HTR-8/SVneo (cell line): ENCODE measurements at regions not wholly inside any gene's neighbourhood (a gene's known extent, or its start where the extent isn't known, plus 50 kb on each side); places are given as distances from the start of the nearest gene placed in this dataset.
"Not testable (repeated sequence)": the region's sequence is repeated elsewhere in the genome, so short reads cannot be mapped to it uniquely, and the experiment has no call there.

Source experiments
- DNase-seq: peaks from one replicate; pipeline ENCODE4 v3.0.0; 2011; ENCODE audit warnings: low spot score, mixed read lengths; ENCODE audit not compliant: insufficient read length
- FAIRE-seq: peaks from 2 replicates; lab custom pipeline; 2011; peaks lifted over from hg19 to GRCh38; lab: Jason Lieb, UNC

DNA sequence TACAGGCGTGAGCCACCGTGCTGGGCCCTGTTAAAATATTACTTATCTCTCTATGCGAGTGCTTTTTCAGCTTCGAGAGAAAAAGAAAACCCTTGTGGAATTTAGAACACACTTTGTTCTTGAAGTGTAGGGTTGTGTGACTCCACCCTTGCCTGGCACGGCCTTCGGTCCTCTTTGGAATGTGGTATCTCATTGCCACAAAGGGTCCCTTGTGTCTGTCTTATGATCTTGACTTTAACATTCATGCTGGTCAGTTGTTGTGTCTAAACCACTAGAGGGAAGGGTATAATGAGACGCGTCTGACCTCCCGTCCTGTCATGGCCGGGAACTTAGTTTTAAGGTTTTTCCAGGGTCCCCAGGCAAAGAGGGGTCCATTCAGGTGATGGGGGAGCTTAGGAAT is 246.4 kb downstream of the VAPA start:
- FAIRE-seq (no peak), DNase-seq (no peak)

DNA sequence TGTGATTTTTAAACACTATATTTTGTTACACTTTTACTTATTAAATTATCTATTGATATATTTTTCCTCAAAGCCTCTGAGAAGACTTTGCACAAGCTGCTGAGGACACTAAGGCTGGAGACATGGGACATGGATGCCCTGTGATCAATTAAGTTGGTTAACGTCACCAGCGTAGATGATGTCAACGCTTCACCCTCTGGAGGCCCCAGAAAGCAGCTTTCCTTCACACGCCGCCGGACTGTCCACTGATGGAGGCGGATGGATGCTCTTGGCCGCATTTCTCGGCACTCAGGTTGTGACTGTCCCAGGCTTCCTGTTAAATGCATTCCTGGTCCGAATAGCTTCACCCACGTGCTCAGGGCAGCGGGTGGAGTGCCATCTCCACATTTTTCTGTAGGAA is 247.5 kb downstream of the VAPA start:
- DNase-seq (no peak), FAIRE-seq (no peak)

DNA sequence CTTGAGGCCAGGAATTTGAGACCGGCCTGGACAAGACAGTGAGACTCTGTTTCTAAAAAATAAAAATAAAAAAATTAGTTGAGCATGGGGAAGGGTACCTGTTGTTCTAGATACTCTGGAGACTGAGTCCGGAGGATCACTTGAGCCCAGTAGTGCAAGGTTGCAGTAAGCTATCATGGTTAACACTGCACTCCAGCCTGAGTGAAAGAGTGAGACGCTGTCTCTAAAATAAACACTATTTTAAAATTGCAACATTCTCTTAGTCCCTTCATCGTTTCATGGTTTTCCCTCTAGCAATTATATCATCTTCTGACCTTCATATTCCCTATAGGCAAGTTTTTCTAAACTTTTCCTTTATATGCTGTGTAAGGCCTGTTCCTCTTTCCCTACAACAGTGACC is 248.5 kb downstream of the VAPA start:
- FAIRE-seq: no peak
- no peak for DNase-seq

DNA sequence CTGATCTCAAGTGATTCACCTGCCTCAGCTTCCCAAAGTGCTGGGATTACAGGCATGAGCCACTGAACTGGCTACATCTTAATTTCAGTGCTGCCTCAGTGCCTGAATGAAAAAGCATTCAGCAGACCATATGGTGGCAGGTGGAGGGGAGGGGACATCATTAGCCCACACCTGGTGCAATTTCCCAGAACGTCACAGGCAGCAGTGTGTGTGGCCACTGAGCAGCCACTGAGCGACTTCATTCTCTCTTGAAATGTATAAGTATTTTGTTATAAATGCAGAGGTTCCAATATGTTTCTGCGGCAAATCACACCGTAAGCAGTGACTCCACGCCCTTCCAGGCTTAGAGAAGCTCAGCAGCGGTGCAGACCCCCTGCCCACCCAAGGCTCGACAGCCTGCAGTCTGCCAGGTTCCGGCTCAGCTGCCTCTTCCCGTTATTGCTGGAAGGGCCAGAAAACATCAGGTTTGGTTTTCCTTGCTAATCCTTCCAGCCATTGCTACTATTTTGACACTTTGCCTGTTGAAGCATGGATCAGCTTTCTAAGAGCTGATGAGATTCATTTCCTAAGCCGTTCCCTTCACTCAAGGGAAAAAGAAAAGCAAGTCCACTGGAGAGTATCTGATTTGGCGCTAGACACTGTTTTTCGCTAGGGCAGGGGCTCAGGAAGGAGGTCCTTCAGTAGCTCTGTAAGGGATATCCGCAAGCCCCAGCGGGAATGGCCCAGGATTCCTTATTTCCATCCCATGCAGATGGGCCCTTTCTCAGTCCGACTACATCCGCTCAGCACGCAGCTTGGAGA is 250.7 kb downstream of the VAPA start:
- DNase-seq (no peak), FAIRE-seq (no peak)

DNA sequence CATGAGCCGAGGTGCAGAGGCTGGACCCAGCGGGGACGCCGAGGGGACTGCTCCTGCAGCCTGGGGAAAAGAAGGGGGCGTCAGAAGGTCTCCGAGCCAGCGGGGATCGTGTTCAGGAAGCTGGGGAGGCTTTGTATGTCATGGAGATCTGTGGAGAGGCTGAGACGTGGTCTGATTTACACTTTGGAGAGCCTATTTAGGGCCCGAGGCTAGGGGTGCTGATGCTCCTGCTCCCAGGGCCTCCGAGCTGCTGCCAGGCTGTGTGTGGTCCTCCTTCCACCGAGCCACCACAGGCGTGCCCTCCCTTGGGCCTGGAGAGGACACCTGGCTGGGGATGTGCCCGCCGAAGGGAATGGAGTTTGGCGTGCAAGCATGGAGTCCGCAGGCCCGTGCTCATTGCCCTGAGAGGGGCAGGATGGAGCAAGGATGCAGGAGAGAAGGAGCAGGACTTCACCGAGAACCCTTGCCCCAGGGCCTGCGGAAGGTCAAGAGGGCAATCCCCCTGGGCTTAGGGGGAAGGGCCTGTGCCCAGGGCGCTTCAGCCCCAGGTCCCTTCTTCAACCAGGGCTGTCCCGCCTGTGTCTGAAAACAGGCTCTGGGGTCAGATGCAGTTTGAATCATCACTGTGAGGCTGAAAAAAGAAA is 252.5 kb downstream of the VAPA start:
- no peak for FAIRE-seq

DNA sequence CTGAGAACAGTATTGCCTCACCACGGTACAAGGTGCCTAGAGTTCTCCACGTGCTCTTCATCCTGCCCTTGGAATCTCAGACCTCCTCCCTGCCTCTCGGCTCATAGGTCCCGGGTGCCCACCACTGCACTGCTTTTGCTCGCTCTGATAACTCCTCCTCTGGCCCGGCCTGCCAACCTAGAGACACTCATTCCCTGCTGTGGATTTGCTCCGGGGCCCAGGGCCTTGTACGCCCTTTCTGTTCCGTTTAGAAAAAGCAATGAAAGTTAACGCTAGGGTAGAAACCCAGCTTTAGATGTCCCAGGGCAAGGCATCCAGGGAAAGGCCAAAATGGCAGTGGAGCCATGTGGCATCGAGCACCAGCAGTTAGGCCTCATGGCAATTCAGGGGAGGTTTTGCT is 253.9 kb downstream of the VAPA start:
- DNase-seq (no peak), FAIRE-seq (no peak)

More for the DNA sequence above, 252.5 kb downstream of the VAPA start:
- no peak for DNase-seq

DNA sequence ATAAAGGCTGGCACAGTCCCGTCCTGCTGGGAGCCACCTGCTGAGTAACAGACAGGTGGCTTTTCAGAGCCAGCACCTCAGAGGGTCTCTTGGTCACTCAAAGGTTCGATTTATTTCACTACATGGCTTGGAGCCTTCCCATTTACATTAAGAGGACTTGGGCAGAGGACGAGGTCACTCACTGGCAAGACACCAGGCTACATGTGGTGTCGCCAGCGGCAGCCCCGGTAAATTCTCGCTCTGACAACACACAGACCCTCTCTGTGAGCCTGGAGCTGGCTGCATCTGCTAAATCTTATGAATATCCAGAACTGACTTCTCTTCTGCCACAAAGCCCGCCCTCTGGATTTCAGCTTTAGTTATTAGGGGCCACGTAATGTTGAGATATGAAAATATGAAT is 254.7 kb downstream of the VAPA start:
- FAIRE-seq (no peak), DNase-seq (no peak)

DNA sequence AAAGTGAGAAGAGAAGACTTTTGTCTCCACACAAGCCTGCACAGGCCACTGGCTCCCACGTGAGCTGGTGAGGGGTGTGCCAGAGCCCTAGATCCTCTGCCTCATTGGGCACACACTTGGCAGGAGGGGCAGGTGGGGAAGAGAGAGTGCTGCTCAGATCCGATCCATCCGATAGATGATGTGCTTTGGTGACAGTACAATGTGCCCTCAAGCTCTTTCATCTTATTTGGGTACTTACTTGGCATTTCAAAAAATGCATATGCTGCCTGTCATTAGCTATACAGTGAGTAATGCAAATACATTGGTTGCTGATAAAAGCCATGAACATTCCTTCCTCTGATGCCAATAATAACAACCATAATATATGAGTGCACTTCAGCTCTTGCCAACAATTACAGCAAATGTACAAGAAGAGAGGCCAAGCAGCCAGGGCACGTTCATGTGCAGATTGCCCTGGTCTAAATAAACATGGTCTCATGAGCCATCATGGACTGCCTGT is 255.3 kb downstream of the VAPA start:
- FAIRE-seq (no peak), DNase-seq (no peak)

DNA sequence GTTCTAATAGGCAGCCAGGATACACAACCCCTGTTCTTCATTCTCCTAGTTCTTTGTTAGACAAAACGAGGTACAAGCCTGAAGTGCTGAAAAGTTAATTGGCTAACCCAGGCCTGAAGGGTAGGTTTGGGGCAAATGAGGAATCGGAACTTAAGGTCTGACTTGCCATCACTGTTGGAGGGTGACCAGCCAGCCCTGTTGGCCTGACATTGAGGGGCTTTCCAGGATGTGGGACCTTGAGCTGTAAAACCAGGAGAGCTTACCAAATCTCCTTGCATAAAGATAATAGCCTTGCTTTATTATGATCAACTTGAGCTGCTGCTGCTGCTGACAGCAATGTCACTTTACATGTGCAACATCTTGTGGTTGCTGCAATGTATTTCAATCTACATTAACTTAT is 256.0 kb downstream of the VAPA start:
- FAIRE-seq: no peak

DNA sequence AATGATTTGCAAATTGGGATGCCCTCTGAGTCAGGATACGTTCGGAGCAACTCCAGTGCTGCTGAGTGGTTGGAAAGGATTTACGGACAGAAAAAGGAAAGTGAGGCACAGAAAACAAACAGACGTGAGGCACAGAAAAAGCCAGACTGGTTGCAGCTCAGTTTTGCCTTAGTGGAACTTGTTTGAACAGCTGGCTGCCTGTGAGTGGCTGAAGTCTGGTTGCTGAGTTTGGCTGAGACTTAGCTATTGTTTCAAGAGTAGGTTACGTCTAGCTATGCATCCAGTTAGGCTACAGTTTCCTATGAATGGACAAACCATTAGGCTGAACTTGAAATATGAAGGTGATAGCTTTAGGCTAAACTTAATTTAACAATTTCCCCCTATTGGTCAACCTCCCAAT is 256.6 kb downstream of the VAPA start:
- no peak for FAIRE-seq
- DNase-seq: no peak

More for the DNA sequence above, 256.0 kb downstream of the VAPA start:
- no peak for DNase-seq

DNA sequence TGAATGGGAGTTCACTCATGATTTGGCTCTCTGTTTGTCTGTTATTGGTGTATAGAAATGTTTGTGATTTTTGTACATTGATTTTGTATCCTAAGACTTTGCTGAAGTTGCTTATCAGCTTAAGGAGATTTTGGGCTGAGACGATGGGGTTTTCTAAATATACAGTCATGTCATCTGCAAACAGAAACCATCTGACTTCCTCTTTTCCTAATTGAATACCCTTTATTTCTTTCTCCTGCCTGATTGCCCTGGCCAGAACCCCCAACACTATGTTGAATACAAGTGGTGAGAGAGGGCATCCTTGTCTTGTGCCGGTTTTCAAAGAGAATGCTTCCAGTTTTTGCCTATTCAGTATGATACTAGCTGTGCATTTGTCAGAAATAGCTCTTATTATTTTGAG is 261.5 kb downstream of the VAPA start:
- not testable (repeated sequence) for DNase-seq, FAIRE-seq

DNA sequence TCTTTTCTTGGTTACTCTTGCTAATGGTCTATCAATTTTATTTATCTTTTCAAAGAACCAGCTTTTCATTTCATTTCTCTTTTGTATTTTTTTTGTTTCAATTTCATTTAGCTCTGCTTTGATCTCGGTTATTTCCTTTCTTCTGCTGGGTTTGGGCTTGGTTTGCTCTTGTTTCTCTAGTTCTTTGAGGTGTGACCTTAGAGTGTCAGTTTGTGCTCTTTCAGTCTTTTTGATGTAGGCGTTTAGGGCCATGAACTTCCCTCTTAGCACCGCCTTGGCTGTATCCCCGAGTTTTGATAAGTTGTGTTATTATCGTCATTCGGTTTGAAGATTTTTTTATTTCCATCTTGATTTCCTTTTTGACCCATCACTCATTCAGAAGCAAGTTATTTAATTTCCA is 265.5 kb downstream of the VAPA start:
- not testable (repeated sequence) for DNase-seq, FAIRE-seq

DNA sequence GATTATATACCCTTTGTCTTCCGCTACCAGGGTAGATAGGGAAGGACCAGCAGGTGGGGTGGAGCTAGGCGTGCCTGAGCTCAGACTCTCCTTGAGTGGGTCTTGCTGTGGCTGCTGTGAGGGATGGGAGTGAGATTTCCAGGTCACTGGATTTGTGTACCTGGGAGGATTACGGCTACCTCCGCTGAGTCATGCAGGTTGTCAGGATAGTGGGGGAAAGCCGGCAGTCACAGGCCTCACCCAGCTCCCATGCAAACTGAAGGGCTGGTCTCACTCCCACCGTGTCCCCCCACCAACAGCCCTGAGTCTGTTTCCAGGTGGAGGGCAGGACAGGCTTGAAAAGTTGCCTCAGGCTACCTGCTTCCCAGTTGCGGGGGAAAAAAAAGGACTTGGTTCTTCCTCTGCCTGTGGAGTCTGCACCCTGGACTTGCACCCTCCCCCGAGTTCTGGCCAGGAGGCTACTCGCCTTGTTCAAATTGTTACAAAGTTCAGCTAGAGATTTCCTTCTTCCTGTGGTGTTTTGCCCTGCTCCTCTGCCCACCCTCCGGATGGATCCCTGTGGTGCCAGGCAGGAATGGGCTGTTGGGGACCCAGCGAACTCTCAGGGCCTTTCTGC is 268.3 kb downstream of the VAPA start:
- no peak for DNase-seq
- no peak for FAIRE-seq

DNA sequence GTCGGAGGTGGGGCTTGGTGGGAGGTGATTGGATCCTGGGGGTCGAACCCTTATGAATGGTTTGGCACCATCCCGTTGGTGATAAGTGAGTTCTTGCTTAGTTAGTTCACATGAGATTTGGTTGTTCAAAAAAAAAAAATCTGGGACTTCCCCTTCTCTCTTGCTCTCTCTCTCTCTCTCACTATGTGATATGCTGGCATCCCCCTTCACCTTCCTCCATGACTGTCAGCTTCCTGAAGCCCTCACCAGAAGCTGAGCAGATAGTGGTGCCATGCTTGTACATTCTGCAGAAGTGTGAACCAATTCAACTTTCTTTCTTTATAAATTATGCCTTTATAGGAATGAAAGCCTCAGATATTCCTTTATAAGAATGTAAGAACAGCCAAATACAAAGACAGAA is 269.7 kb upstream of the APCDD1 start:
- FAIRE-seq: no peak
- DNase-seq: no peak

DNA sequence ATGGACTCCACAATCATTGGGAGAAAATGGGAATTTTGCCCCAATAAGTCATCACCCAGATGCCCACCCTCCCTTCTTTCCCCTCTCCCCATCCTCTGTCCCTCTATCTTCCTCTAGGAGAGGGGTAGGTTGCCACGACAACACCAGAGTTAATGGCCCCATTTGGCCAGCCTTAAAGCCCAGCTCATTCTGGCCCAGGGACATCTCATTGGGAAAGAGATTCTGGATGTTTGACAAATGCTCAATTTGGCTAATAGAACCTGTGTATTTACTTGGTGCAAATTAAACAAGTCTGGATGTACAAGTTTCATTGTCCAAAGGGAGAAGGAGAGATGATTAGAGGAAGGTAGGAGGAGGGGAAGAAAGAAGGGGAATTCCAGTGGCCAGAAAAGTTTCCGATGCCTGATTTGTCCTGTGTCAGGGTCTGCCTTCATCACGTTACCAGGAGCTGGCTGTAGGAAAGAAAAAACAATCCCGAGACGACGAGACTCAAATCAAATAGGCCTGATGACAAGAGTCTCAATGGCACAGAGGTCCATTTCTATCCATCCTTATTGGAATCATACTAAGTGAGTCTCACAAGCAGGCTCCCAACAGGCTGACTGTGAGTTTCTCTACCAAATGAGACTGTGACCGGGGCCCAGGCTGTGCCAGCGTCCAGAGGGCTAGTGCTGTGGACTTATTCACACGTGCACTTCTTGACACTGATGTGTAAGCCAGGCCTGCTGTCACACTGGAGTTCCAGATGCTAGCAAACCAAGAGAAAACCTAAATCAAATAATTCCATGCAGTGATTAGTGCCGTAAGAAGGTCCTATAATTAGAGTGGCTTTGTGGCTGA is 265.2 kb upstream of the APCDD1 start:
- DNase-seq: no peak
- no peak for FAIRE-seq

DNA sequence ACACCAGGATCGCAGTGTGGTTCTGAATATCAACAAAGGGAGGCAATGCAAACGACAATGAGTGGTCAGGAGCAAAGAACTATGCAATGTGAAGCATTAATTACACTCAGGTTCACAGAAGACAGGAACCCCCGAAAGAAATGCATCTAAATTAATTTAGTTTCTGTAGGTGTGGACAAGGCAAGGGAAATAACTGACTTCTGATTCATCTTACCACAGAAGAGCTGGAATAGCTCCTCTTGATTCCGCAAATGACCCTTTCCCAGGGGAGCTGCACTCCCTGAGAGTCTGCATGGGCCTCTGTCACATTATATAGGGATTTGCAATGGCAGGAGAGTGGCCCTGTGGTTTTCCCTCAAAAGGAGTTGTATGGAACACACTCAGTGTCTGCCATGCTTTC is 263.9 kb upstream of the APCDD1 start:
- DNase-seq (no peak), FAIRE-seq (no peak)

DNA sequence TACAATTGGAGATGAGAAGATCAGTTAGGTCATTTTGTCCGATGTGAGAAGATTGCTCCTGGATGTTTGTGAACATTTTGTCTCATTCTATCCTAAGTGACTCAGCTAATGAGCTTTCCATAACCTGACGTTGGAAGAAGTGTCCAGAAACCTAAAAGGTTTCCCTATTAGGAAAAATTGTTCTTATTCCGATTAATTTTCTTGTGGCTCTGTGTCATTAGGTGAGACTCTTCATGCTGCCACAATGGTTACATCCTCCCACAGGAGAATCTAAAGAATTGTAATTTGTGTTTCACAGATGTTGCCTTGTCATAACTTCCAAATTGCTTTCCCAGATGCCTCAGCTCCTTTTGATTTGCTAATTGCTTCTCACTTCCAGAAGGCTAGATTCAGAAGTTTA is 261.0 kb upstream of the APCDD1 start:
- DNase-seq (no peak), FAIRE-seq (no peak)

DNA sequence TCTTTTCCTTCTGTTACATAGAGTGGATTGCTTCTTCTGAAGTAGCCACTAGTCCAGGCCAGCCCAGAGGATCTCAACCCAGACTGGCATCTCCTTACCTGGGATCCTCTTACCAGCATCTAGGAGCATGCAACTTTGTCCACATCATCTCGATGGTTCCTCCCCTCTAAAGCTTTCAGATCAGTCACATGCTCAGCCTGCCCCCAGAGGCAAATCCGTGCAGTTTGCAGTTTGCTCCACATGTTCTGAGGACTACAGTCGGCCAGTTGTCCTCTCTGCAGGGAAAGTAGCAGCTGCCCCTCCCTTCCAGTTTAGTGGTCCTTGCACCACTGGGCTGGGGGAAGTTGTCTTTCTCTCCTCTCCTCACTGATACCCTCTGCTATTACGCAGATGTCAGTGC is 259.8 kb upstream of the APCDD1 start:
- DNase-seq: no peak
- no peak for FAIRE-seq

DNA sequence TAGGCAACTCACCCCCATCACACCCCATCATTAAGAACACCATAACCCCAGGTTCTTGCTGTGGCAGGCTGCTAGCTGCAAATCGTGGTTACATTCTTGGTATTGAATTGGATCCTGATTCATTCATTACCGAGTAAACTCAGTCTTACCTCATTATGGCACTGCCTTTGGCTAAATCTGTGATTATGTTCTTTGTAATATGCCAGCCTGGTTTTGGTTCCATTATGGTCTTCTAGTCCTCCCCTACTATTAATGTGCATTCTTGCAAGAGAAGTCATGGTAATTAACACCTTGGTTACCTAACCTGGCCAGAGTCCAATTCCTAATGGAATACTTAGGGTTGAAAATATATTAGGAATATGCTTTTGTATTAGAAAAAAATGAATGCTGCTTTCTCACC is 258.9 kb upstream of the APCDD1 start:
- no peak for FAIRE-seq
- no peak for DNase-seq

DNA sequence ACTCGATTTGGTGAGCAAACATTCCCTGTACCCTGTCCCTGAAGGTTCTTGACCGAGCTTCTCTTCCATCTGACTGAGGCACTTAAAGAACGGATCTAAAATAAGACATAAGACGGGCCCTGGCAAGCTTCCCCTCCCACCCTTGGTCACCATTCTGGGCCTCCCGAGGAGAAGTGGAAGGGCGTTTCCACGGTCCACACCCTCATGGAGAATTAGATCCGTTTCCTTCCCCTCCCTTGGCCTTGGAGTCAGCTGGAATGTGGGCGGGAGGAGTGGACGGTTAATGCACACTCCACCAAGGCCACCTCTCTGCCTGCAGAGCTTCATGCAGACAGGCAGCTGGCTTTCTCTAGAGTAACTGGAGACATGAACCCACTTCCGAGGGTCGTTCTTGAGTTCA is 257.3 kb upstream of the APCDD1 start:
- DNase-seq: no peak
- FAIRE-seq: no peak
